Inflammatory macrophage treated with lipopolysaccharide for 4 hours (primary cell): ENCODE measurements at regions not wholly inside any gene's neighbourhood (a gene's known extent, or its start where the extent isn't known, plus 50 kb on each side); places are given as distances from the start of the nearest gene placed in this dataset.
"Not testable (repeated sequence)": the region's sequence is repeated elsewhere in the genome, so short reads cannot be mapped to it uniquely, and the experiment has no call there.

Experiments used
- DNase-seq: peaks from one replicate; pipeline ENCODE4 v3.0.0-alpha.2; 2020

GRCh38 chr3:21995079-21995607, 244.1 kb upstream of the ZNF385D start:
- DNase-seq = no peak

GRCh38 chr3:22007368-22007767, 256.4 kb upstream of the ZNF385D start:
- DNase-seq = no peak

GRCh38 chr3:22010997-22011396, 260.0 kb upstream of the ZNF385D start:
- DNase-seq = no peak

- peak; percentile 7 for DNase-seq
These were observed 261.5 kb upstream of the ZNF385D start for GRCh38 chr3:22012471-22012870.

- DNase-seq = no peak
These were observed 262.6 kb upstream of the ZNF385D start for GRCh38 chr3:22013641-22014040.

- no peak for DNase-seq
These were observed 265.2 kb upstream of the ZNF385D start for GRCh38 chr3:22016197-22016596.

- DNase-seq = not testable (repeated sequence)
These were observed 273.6 kb upstream of the ZNF385D start for GRCh38 chr3:22024638-22025037.

GRCh38 chr3:22029480-22029879, 278.5 kb upstream of the ZNF385D start:
- no peak for DNase-seq

- DNase-seq = no peak
These were observed 288.2 kb upstream of the ZNF385D start for GRCh38 chr3:22039161-22039560.

GRCh38 chr3:22040150-22040549, 289.1 kb upstream of the ZNF385D start:
- DNase-seq = no peak

GRCh38 chr3:22045882-22046281, 294.9 kb upstream of the ZNF385D start:
- no peak for DNase-seq

- no peak for DNase-seq
These were observed 312.5 kb upstream of the ZNF385D start for GRCh38 chr3:22063500-22063899.

GRCh38 chr3:22068619-22069018, 317.6 kb upstream of the ZNF385D start:
- no peak for DNase-seq

GRCh38 chr3:22088204-22088603, 337.2 kb upstream of the ZNF385D start:
- no peak for DNase-seq

GRCh38 chr3:22089284-22089683, 338.3 kb upstream of the ZNF385D start:
- DNase-seq = peak; percentile 7

- no peak for DNase-seq
These were observed 340.3 kb upstream of the ZNF385D start for GRCh38 chr3:22091329-22091728.

- DNase-seq = peak; percentile 43
These were observed 347.0 kb upstream of the ZNF385D start for GRCh38 chr3:22098021-22098420.

GRCh38 chr3:22101351-22101750, 350.3 kb upstream of the ZNF385D start:
- peak; percentile 68 for DNase-seq

- DNase-seq = peak; percentile 2
These were observed 350.8 kb upstream of the ZNF385D start for GRCh38 chr3:22101811-22102210.

GRCh38 chr3:22103423-22103822, 352.4 kb upstream of the ZNF385D start:
- DNase-seq = no peak

GRCh38 chr3:22106213-22106896, 355.3 kb upstream of the ZNF385D start:
- DNase-seq = no peak

- DNase-seq = no peak
These were observed 360.2 kb upstream of the ZNF385D start for GRCh38 chr3:22111226-22111625.

- DNase-seq = no peak
These were observed 362.4 kb upstream of the ZNF385D start for GRCh38 chr3:22113453-22113852.

GRCh38 chr3:22115581-22115980, 364.6 kb upstream of the ZNF385D start:
- DNase-seq = no peak

GRCh38 chr3:22117091-22117490, 366.1 kb upstream of the ZNF385D start:
- DNase-seq = no peak
